Skeletal muscle tissue (tissue), 3 donors: ENCODE measurements at regions not wholly inside any gene's neighbourhood (a gene's known extent, or its start where the extent isn't known, plus 50 kb on each side); places are given as distances from the start of the nearest gene placed in this dataset.

Source experiments
- H3K27ac ChIP-seq: one replicate; pipeline ENCODE4 v1.7.0; 2013; ENCODE audit warnings: mild to moderate bottlenecking, low read depth, low read length, inconsistent platforms
- H3K27me3 ChIP-seq, 3 donors: one replicate each; pipeline ENCODE4 v1.7.0; 2013; ENCODE audit warnings: low read length in 3 of 3; ENCODE audit not compliant: control insufficient read depth in 3 of 3, insufficient read depth in 3 of 3
- H3K36me3 ChIP-seq, 3 donors: one replicate each; pipeline ENCODE4 v1.7.0; 2013; ENCODE audit warnings: low read length in 3 of 3; ENCODE audit not compliant: control insufficient read depth in 3 of 3, insufficient read depth in 3 of 3
- H3K4me1 ChIP-seq, 3 donors: one replicate each; pipeline ENCODE4 v1.7.0; 2013; ENCODE audit warnings: low read length in 3 of 3, mild to moderate bottlenecking in 3 of 3; ENCODE audit not compliant: control insufficient read depth in 3 of 3, insufficient read depth in 3 of 3
- H3K4me3 ChIP-seq, 3 donors: one replicate each; pipeline ENCODE4 v1.7.0; 2013; ENCODE audit warnings: low read length in 3 of 3
- H3K9ac ChIP-seq, 3 donors: one replicate each; pipeline ENCODE4 v1.7.0; 2013; ENCODE audit warnings: low read length in 3 of 3, mild to moderate bottlenecking in 3 of 3, moderate library complexity in 2 of 3, low read depth in 1 of 3
- H3K9me3 ChIP-seq, 3 donors: one replicate each; pipeline ENCODE4 v1.7.0; 2013; ENCODE audit warnings: low read length in 3 of 3; ENCODE audit not compliant: control insufficient read depth in 3 of 3
- donor health status: Osteomylitis.

DNA sequence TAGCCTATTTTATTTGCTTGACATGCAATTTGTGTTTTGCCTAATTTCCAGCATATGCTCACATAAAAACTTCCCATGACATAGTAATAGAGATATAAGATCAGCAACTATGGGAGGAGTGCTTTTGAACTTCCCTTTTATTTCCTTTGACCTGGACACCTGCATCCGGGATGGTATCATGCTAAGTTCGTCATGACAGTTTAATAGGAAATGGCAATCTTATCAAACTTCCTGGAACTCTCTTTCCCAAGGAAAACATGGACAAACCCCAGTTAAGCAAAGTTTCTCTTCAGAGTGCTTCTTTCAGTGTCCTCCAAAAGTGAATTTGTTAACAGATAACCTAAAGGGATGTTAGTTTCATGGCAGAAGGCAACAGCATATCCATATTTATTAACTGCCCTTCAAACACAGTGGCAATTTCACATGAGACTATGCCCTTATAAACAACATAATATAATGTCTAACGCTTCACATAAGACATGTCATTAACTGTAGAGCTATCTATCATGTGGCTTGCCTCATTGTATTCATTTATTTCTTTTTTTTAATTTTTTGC, 474.7 kb upstream of the SEMA3A start:
- Histone ChIP-seq H3K4me1 (no peaks in the 10 kb centered on the region), H3K36me3 (no peaks in the 10 kb centered on the region), H3K27me3 (no peaks in the 10 kb centered on the region), H3K4me3 (no peak overlapping the region), H3K27ac (no peak overlapping the region), H3K9me3 (no peaks in the 10 kb centered on the region), H3K9ac (no peak overlapping the region)

DNA sequence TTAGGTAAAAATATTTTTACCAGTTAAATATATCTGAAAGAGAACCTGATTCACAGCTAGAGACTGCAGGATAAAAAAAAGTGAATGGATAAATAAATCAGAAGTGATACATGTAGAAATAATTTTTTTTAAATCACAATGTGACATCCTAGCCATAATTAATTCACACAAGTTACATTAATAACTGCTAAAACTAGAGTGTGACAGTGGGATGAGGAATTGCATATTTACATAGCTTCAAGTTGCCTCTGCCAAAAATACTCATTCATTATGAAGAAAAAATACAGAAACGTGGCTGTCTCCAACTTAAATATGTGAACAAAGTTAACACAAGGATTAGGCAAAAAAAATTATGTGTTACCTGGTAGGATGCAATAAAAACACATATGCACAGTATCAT, 473.5 kb upstream of the SEMA3A start:
- H3K9me3 ChIP-seq: no peaks in the 10 kb centered on the region

DNA sequence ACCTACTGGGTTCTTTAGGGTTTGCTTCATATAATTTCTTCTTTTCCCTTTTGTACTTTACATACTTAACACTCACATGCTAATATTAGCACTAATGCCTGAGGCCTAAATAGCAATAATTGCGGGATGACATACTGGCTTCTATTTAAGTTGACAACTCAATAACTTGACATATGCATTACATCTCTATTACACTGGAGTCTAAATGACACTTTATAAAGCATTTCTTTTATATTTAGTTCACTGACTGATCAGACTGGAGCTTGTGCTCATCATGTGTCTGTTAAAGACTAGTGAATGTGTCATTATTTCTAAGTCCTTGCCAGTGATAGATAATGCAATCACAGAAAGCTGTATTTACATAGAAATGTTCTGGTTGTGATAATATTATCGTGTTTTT, 472.1 kb upstream of the SEMA3A start:
- H3K27ac ChIP-seq: no peak overlapping the region

More for the DNA sequence above, 473.5 kb upstream of the SEMA3A start:
- no peak overlapping the region for H3K4me3 ChIP-seq
- no peak overlapping the region for H3K27ac ChIP-seq
- no peak overlapping the region for H3K9ac ChIP-seq
- no peaks in the 10 kb centered on the region for H3K36me3 ChIP-seq
- no peaks in the 10 kb centered on the region for H3K4me1 ChIP-seq
- H3K27me3 ChIP-seq: no peaks in the 10 kb centered on the region

DNA sequence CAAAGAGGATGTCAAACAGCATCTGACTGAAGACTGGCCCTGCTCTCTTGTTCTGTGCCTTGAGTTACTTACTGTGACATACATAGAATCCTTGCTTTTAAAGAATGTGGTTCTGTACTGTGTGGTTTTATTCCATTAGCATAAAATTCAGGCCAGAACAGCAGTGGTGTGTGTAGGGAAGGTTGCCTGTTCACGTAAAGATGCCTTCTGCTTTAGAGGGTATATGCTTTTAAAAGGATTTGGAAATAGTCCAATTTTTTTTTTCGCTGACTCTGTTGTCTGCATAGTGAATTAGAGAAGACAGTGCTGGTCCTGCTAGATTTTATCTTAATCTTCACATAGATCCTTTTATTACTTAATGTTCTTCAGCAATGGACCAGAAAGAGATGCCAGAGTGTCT, 470.8 kb upstream of the SEMA3A start:
- H3K36me3 ChIP-seq: no peaks in the 10 kb centered on the region
- no peak overlapping the region for H3K9ac ChIP-seq
- no peaks in the 10 kb centered on the region for H3K27me3 ChIP-seq
- H3K4me3 ChIP-seq: no peak overlapping the region
- H3K27ac ChIP-seq: no peak overlapping the region
- H3K4me1 ChIP-seq: no peaks in the 10 kb centered on the region
- no peaks in the 10 kb centered on the region for H3K9me3 ChIP-seq

More for the DNA sequence above, 472.1 kb upstream of the SEMA3A start:
- Histone ChIP-seq H3K4me1 (no peaks in the 10 kb centered on the region), H3K9ac (no peak overlapping the region), H3K9me3 (no peaks in the 10 kb centered on the region), H3K27me3 (no peaks in the 10 kb centered on the region), H3K4me3 (no peak overlapping the region), H3K36me3 (no peaks in the 10 kb centered on the region)

DNA sequence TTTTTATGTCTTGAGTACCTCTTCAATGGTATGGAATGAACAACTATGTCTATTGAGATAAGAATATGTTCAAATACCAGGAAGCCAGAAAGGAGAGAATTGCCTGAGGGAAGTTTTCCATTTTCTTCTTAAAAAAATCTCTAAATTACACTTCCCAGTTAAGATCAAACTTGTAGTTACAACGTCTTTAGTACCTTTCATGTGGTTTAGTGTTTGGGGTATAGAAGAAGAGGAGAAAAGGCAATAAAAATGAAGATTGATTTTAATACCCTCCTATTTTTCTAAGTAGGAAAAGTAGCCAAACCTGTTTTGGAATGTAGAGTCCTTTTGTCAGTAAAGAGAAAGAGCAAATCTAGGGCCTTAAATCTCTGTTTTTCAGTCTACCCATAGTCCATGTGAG, 470.0 kb upstream of the SEMA3A start:
- Histone ChIP-seq H3K4me1 (no peaks in the 10 kb centered on the region), H3K27me3 (no peaks in the 10 kb centered on the region), H3K36me3 (no peaks in the 10 kb centered on the region), H3K4me3 (no peak overlapping the region), H3K9me3 (no peaks in the 10 kb centered on the region), H3K27ac (no peak overlapping the region), H3K9ac (no peak overlapping the region)

DNA sequence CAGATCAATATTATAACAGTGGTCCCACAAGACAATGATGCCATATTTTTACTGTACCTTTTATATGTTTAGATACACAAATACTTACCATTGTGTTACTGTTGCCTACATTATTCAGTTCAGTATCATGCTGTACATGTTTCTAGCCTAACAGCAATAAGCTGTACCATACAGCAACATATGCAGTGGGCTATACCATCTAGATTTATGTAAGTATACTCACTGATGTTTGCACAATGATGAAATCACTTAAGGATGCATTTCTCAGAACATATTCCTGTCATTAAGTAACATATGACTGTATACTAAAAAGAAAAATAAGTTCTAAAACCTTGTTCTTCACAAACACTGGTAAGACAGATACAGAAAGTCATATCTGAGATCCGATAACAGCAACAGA, 468.6 kb upstream of the SEMA3A start:
- Histone ChIP-seq H3K27me3 (no peaks in the 10 kb centered on the region), H3K4me1 (no peaks in the 10 kb centered on the region), H3K36me3 (no peaks in the 10 kb centered on the region), H3K9me3 (no peaks in the 10 kb centered on the region), H3K4me3 (no peak overlapping the region), H3K27ac (no peak overlapping the region), H3K9ac (no peak overlapping the region)

DNA sequence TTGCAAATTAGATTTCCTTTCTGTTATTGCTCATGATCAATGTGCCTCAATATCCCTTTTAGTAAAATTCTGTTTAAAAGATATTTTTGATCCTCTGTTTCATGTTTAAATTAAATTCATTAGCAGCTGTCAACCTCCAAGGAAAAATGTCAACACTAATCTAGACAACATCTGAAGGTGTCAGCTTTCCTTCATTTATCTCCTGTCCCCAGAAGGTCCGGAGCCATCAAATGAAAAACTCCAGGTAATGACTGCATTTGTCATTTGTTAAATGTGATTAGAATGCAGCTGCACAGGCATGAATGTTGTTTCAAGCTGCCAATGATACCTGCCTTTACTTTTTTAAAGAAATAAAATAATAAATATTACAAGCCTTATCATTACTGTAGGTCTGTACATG, 463.7 kb upstream of the SEMA3A start:
- Histone ChIP-seq H3K4me1 (no peaks in the 10 kb centered on the region), H3K9me3 (no peaks in the 10 kb centered on the region)

DNA sequence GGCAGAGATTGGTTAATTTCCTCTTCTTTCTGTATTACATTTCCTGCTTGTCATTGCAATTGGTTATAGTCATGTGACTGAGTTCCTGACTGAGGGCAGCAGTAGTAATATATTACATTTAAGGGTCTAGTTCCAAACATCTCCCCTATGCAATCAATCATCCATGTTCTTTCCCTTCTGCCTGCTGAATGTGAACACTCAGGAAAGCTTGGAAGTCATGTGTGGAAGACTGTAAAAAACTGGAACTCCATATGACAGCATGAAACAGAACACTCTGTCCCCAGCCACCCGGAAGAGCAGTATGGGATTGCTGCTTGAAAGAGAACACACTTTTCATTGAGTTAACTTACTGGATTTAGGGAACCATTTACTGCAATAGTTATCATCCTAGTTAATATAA, 459.7 kb upstream of the SEMA3A start:
- no peaks in the 10 kb centered on the region for H3K27me3 ChIP-seq
- H3K36me3 ChIP-seq: no peaks in the 10 kb centered on the region
- no peaks in the 10 kb centered on the region for H3K9me3 ChIP-seq

More for the DNA sequence above, 463.7 kb upstream of the SEMA3A start:
- H3K27me3 ChIP-seq: no peaks in the 10 kb centered on the region
- H3K36me3 ChIP-seq: no peaks in the 10 kb centered on the region
- no peak overlapping the region for H3K9ac ChIP-seq
- no peak overlapping the region for H3K4me3 ChIP-seq
- no peak overlapping the region for H3K27ac ChIP-seq

DNA sequence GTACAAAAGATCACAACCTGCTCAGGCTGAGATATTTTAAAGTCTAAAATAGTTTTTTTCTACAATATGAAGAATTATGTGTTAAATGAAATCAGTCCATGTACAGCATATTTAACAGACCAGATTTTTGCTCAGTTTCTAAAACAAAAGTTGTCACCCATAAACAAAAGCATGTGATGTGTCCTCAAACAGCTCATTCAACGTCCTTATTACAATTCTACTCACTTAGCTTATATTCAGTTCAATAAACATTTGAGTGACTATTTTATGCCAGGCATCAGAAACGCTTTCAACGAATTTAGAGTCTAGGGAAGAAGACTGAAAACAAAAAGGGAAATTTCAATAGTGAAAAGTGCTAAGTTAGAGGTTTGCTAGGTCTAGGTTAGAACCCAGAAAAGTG, 457.3 kb upstream of the SEMA3A start:
- H3K9me3 ChIP-seq: no peaks in the 10 kb centered on the region
- H3K27ac ChIP-seq: no peak overlapping the region
- H3K36me3 ChIP-seq: no peaks in the 10 kb centered on the region
- H3K4me1 ChIP-seq: no peaks in the 10 kb centered on the region
- no peak overlapping the region for H3K9ac ChIP-seq
- no peak overlapping the region for H3K4me3 ChIP-seq
- no peaks in the 10 kb centered on the region for H3K27me3 ChIP-seq

More for the DNA sequence above, 459.7 kb upstream of the SEMA3A start:
- Histone ChIP-seq H3K27ac (no peak overlapping the region), H3K9ac (no peak overlapping the region), H3K4me3 (no peak overlapping the region), H3K4me1 (no peaks in the 10 kb centered on the region)

DNA sequence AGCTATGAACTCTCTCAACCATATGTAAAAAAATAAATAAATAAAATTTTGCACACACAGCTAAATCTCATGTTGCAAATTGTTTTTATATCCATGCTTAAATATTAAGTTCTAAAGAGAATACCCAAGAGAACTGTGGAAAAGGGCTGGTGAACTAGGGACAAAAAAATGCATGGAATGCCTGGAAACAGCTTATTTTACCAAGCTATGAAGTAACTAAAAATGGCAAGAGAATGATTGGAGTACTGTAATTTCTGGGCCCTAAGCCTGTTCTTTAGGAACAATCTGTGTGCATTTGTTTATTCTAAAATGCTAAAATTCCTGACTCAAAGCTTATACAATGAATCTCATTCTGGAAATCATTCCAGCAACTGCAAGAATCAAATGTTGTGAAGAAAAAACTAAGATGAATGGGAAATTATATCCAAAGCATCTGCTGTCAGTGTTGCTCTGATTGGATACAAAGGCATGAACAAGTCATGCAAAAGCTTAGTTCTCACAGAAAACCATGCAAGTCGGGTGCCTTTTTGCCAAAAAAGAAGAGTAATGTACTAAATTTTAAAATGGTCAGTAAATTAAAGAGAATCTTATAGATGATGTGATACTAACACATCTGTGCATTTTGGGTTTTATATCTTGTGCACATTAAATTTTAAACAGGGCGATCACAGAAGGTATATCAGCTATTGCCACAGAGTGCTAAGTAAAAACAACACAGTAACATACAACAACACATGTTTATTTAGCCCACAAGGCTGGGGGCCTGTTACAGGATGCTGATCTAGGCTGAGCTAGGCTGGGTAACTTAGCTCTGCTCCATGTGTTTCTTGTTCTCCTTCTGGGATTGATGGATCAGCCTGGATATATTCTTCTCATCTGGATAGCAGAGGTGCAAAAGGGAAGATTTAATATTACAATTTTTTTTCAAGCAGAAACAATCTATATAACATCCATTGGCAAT, 453.5 kb upstream of the SEMA3A start:
- H3K4me1 ChIP-seq: no peaks in the 10 kb centered on the region
- H3K4me3 ChIP-seq: no peak overlapping the region
- no peak overlapping the region for H3K27ac ChIP-seq
- H3K9ac ChIP-seq: no peak overlapping the region
- H3K36me3 ChIP-seq: no peaks in the 10 kb centered on the region
- no peaks in the 10 kb centered on the region for H3K9me3 ChIP-seq
- no peaks in the 10 kb centered on the region for H3K27me3 ChIP-seq
